GM13977 (cell line): ENCODE measurements at regions not wholly inside any gene's neighbourhood (a gene's known extent, or its start where the extent isn't known, plus 50 kb on each side); places are given as distances from the start of the nearest gene placed in this dataset.

Source experiments
- DNase-seq: peaks from one replicate; pipeline ENCODE4 v3.0.0; 2012; ENCODE audit warnings: low spot score
- CTCF ChIP-seq: IDR thresholded peaks from 2 replicates; pipeline ENCODE4 v1.5.1; 2012; ENCODE audit warnings: mild to moderate bottlenecking, control low read depth; ENCODE audit not compliant: insufficient read depth; ENCODE audit errors: extremely low read depth, missing control alignments
- in situ Hi-C: fragments of 300-500 bp; cut with MboI; formaldehyde crosslinking; loops from one replicate; pipeline ENCODE4 v1.12.0; 2022; ENCODE audit warnings: low sequenced_read_pairs, low pct_unique_long_range_greater_than_20kb, mixed read lengths, inconsistent platforms; ENCODE audit not compliant: unreplicated experiment

GRCh38 chr5:96053063-96053735 is 91.5 kb upstream of the ELL2 start:
- in situ Hi-C loops: no loop called here
- TF ChIP-seq CTCF: no peak
- DNase-seq: no peak

- no peak for DNase-seq
- TF ChIP-seq CTCF: no peak
- in situ Hi-C loops: no loop called here
Measured at GRCh38 chr5:96052374-96052773, 90.7 kb upstream of the ELL2 start.

GRCh38 chr5:96051401-96051830 is 89.8 kb upstream of the ELL2 start:
- no peak for DNase-seq
- in situ Hi-C loops: no loop called here

GRCh38 chr5:96050273-96050880 is 88.7 kb upstream of the ELL2 start:
- in situ Hi-C loops: no loop called here
- DNase-seq: no peak
- TF ChIP-seq CTCF: no peak

More at GRCh38 chr5:96051401-96051830, 89.8 kb upstream of the ELL2 start:
- TF ChIP-seq CTCF: no peak

GRCh38 chr5:96049398-96050272 is 88.0 kb upstream of the ELL2 start:
- no peak for DNase-seq
- no peak for TF ChIP-seq CTCF
- in situ Hi-C loops: no loop called here

GRCh38 chr5:96048763-96049162 is 87.1 kb upstream of the ELL2 start:
- in situ Hi-C loops: no loop called here
- no peak for TF ChIP-seq CTCF
- DNase-seq: no peak
